Left forelimb (tissue), 1 donor: ENCODE measurements at regions not wholly inside any gene's neighbourhood (a gene's known extent, or its start where the extent isn't known, plus 50 kb on each side); places are given as distances from the start of the nearest gene placed in this dataset.
A peak's percentile ranks its signal among the peaks of the same experiment; 100 is the strongest.

Experiments
- DNase-seq: peaks from one replicate; pipeline ENCODE4 v3.0.0-alpha.2; 2018; ENCODE audit warnings: low spot score

- DNase-seq: no peak
Measured at GRCh38 chr7:91633013-91633441, 247.5 kb downstream of the MTERF1 start.

GRCh38 chr7:91634485-91635177 lies 245.9 kb downstream of the MTERF1 start:
- no peak for DNase-seq

GRCh38 chr7:91636129-91636724 lies 244.3 kb downstream of the MTERF1 start:
- DNase-seq: no peak

GRCh38 chr7:91636728-91637127 lies 243.8 kb downstream of the MTERF1 start:
- DNase-seq: no peak

- DNase-seq: no peak
Measured at GRCh38 chr7:91644256-91644655, 236.2 kb downstream of the MTERF1 start.

GRCh38 chr7:91645542-91645941 lies 235.0 kb downstream of the MTERF1 start:
- DNase-seq: no peak

GRCh38 chr7:91651986-91652385 lies 228.5 kb downstream of the MTERF1 start:
- DNase-seq: no peak

- DNase-seq: no peak
Measured at GRCh38 chr7:91653286-91653685, 227.2 kb downstream of the MTERF1 start.

GRCh38 chr7:91655656-91656055 lies 224.8 kb downstream of the MTERF1 start:
- DNase-seq: no peak

- DNase-seq: peak; percentile 70
Measured at GRCh38 chr7:91656541-91657482, 223.7 kb downstream of the MTERF1 start.

- DNase-seq: no peak
Measured at GRCh38 chr7:91657483-91658071, 222.9 kb downstream of the MTERF1 start.

GRCh38 chr7:91659096-91659495 lies 221.4 kb downstream of the MTERF1 start:
- no peak for DNase-seq

- no peak for DNase-seq
Measured at GRCh38 chr7:91660734-91661356, 219.7 kb downstream of the MTERF1 start.

- no peak for DNase-seq
Measured at GRCh38 chr7:91661727-91662126, 218.8 kb downstream of the MTERF1 start.

- no peak for DNase-seq
Measured at GRCh38 chr7:91668217-91668616, 212.3 kb downstream of the MTERF1 start.

GRCh38 chr7:91671245-91671644 lies 209.3 kb downstream of the MTERF1 start:
- DNase-seq: no peak

GRCh38 chr7:91674470-91674869 lies 206.0 kb downstream of the MTERF1 start:
- no peak for DNase-seq

- no peak for DNase-seq
Measured at GRCh38 chr7:91681718-91682117, 198.8 kb downstream of the MTERF1 start.

GRCh38 chr7:91683823-91684222 lies 196.7 kb downstream of the MTERF1 start:
- no peak for DNase-seq

GRCh38 chr7:91685544-91685943 lies 195.0 kb downstream of the MTERF1 start:
- no peak for DNase-seq

GRCh38 chr7:91690541-91691070 lies 189.9 kb downstream of the MTERF1 start:
- no peak for DNase-seq

- DNase-seq: no peak
Measured at GRCh38 chr7:91691865-91692264, 188.6 kb downstream of the MTERF1 start.
